ENCODE measurements at regions not wholly inside any gene's neighbourhood (a gene's known extent, or its start where the extent isn't known, plus 50 kb on each side); places are given as distances from the start of the nearest gene placed in this dataset.
"Not testable (repeated sequence)": the region's sequence is repeated elsewhere in the genome, so short reads cannot be mapped to it uniquely, and the experiment has no call there.

- Mint-ChIP-seq H3K9me3 (no peaks in the 10 kb centered on the region), H3K4me1 (ENCODE audit: low read depth) (no peaks in the 10 kb centered on the region), H3K4me3 (no peak overlapping the region), H3K27ac (no peak overlapping the region), H3K27me3 (no peaks in the 10 kb centered on the region), H3K36me3 (ENCODE audit: low read depth) (no peaks in the 10 kb centered on the region)
- intact Hi-C loops (cut with micrococcal nuclease): no loop called here
These were observed 387.4 kb upstream of the ASIC2 start for GRCh38 chr17:33680472-33680871.

- H3K36me3 Mint-ChIP-seq (ENCODE audit: low read depth): no peaks in the 10 kb centered on the region
- H3K4me3 Mint-ChIP-seq: no peak overlapping the region
- H3K27me3 Mint-ChIP-seq: no peaks in the 10 kb centered on the region
- H3K4me1 Mint-ChIP-seq (ENCODE audit: low read depth): no peaks in the 10 kb centered on the region
- intact Hi-C loops (cut with micrococcal nuclease): no loop called here
- no peak overlapping the region for H3K27ac Mint-ChIP-seq
- no peaks in the 10 kb centered on the region for H3K9me3 Mint-ChIP-seq
These were observed 389.5 kb upstream of the ASIC2 start for GRCh38 chr17:33682599-33682998.

GRCh38 chr17:33684735-33685134, 391.6 kb upstream of the ASIC2 start:
- H3K4me3 Mint-ChIP-seq: no peak overlapping the region
- no peaks in the 10 kb centered on the region for H3K36me3 Mint-ChIP-seq (ENCODE audit: low read depth)
- no peak overlapping the region for H3K27ac Mint-ChIP-seq
- H3K27me3 Mint-ChIP-seq: no peaks in the 10 kb centered on the region
- H3K4me1 Mint-ChIP-seq (ENCODE audit: low read depth): no peaks in the 10 kb centered on the region
- no peaks in the 10 kb centered on the region for H3K9me3 Mint-ChIP-seq
- intact Hi-C loops (cut with micrococcal nuclease): no loop called here

- no peak overlapping the region for H3K4me3 Mint-ChIP-seq
- no peaks in the 10 kb centered on the region for H3K9me3 Mint-ChIP-seq
- no peak overlapping the region for H3K27ac Mint-ChIP-seq
- H3K4me1 Mint-ChIP-seq (ENCODE audit: low read depth): no peaks in the 10 kb centered on the region
- H3K36me3 Mint-ChIP-seq (ENCODE audit: low read depth): no peaks in the 10 kb centered on the region
- intact Hi-C loops (cut with micrococcal nuclease): no loop called here
- no peaks in the 10 kb centered on the region for H3K27me3 Mint-ChIP-seq
These were observed 393.1 kb upstream of the ASIC2 start for GRCh38 chr17:33686171-33686570.

- H3K27ac Mint-ChIP-seq: no peak overlapping the region
- H3K9me3 Mint-ChIP-seq: no peaks in the 10 kb centered on the region
- H3K4me1 Mint-ChIP-seq (ENCODE audit: low read depth): no peaks in the 10 kb centered on the region
- no peak overlapping the region for H3K4me3 Mint-ChIP-seq
- H3K36me3 Mint-ChIP-seq (ENCODE audit: low read depth): no peaks in the 10 kb centered on the region
- intact Hi-C loops (cut with micrococcal nuclease): no loop called here
- no peaks in the 10 kb centered on the region for H3K27me3 Mint-ChIP-seq
These were observed 394.7 kb upstream of the ASIC2 start for GRCh38 chr17:33687831-33688230.

- no peaks in the 10 kb centered on the region for H3K36me3 Mint-ChIP-seq (ENCODE audit: low read depth)
- H3K4me3 Mint-ChIP-seq: no peak overlapping the region
- H3K27me3 Mint-ChIP-seq: peaks cover 5% of the 10 kb centered on the region
- intact Hi-C loops (cut with micrococcal nuclease): no loop called here
- no peak overlapping the region for H3K27ac Mint-ChIP-seq
- H3K9me3 Mint-ChIP-seq: no peaks in the 10 kb centered on the region
- H3K4me1 Mint-ChIP-seq (ENCODE audit: low read depth): no peaks in the 10 kb centered on the region
These were observed 395.7 kb upstream of the ASIC2 start for GRCh38 chr17:33688771-33689170.

- no peak overlapping the region for H3K4me3 Mint-ChIP-seq
- H3K27me3 Mint-ChIP-seq: peaks cover 9% of the 10 kb centered on the region
- no peak overlapping the region for H3K27ac Mint-ChIP-seq
- no peaks in the 10 kb centered on the region for H3K36me3 Mint-ChIP-seq (ENCODE audit: low read depth)
- intact Hi-C loops (cut with micrococcal nuclease): no loop called here
- no peaks in the 10 kb centered on the region for H3K9me3 Mint-ChIP-seq
- H3K4me1 Mint-ChIP-seq (ENCODE audit: low read depth): no peaks in the 10 kb centered on the region
These were observed 396.6 kb upstream of the ASIC2 start for GRCh38 chr17:33689725-33690124.

GRCh38 chr17:33695431-33695830, 402.3 kb upstream of the ASIC2 start:
- no peaks in the 10 kb centered on the region for H3K9me3 Mint-ChIP-seq
- intact Hi-C loops (cut with micrococcal nuclease): no loop called here
- H3K27ac Mint-ChIP-seq: no peak overlapping the region
- no peak overlapping the region for H3K4me3 Mint-ChIP-seq
- H3K4me1 Mint-ChIP-seq (ENCODE audit: low read depth): no peaks in the 10 kb centered on the region
- H3K36me3 Mint-ChIP-seq (ENCODE audit: low read depth): no peaks in the 10 kb centered on the region
- H3K27me3 Mint-ChIP-seq: peaks cover 12% of the 10 kb centered on the region

GRCh38 chr17:33696102-33696501, 403.0 kb upstream of the ASIC2 start:
- no peaks in the 10 kb centered on the region for H3K4me1 Mint-ChIP-seq (ENCODE audit: low read depth)
- no peaks in the 10 kb centered on the region for H3K9me3 Mint-ChIP-seq
- H3K27ac Mint-ChIP-seq: no peak overlapping the region
- no peaks in the 10 kb centered on the region for H3K36me3 Mint-ChIP-seq (ENCODE audit: low read depth)
- no peak overlapping the region for H3K4me3 Mint-ChIP-seq
- intact Hi-C loops (cut with micrococcal nuclease): no loop called here
- peaks cover 12% of the 10 kb centered on the region for H3K27me3 Mint-ChIP-seq

GRCh38 chr17:33697557-33697956, 404.5 kb upstream of the ASIC2 start:
- Mint-ChIP-seq H3K27ac (no peak overlapping the region), H3K4me3 (no peak overlapping the region), H3K36me3 (ENCODE audit: low read depth) (no peaks in the 10 kb centered on the region), H3K27me3 (peaks cover 12% of the 10 kb centered on the region), H3K9me3 (no peaks in the 10 kb centered on the region), H3K4me1 (ENCODE audit: low read depth) (no peaks in the 10 kb centered on the region)
- intact Hi-C loops (cut with micrococcal nuclease): no loop called here

GRCh38 chr17:33701910-33702309, 408.8 kb upstream of the ASIC2 start:
- H3K4me3 Mint-ChIP-seq: no peak overlapping the region
- H3K27ac Mint-ChIP-seq: no peak overlapping the region
- intact Hi-C loops (cut with micrococcal nuclease): no loop called here
- H3K9me3 Mint-ChIP-seq: no peaks in the 10 kb centered on the region
- peaks cover 5% of the 10 kb centered on the region for H3K27me3 Mint-ChIP-seq
- no peaks in the 10 kb centered on the region for H3K36me3 Mint-ChIP-seq (ENCODE audit: low read depth)
- no peaks in the 10 kb centered on the region for H3K4me1 Mint-ChIP-seq (ENCODE audit: low read depth)

- no peaks in the 10 kb centered on the region for H3K4me1 Mint-ChIP-seq (ENCODE audit: low read depth)
- H3K36me3 Mint-ChIP-seq (ENCODE audit: low read depth): no peaks in the 10 kb centered on the region
- H3K27me3 Mint-ChIP-seq: peaks cover 12% of the 10 kb centered on the region
- no peaks in the 10 kb centered on the region for H3K9me3 Mint-ChIP-seq
- H3K27ac Mint-ChIP-seq: no peak overlapping the region
- H3K4me3 Mint-ChIP-seq: no peak overlapping the region
- intact Hi-C loops (cut with micrococcal nuclease): no loop called here
These were observed 411.8 kb upstream of the ASIC2 start for GRCh38 chr17:33704856-33705255.

GRCh38 chr17:33709881-33710280, 416.8 kb upstream of the ASIC2 start:
- H3K36me3 Mint-ChIP-seq (ENCODE audit: low read depth): no peaks in the 10 kb centered on the region
- no peak overlapping the region for H3K4me3 Mint-ChIP-seq
- intact Hi-C loops (cut with micrococcal nuclease): no loop called here
- H3K4me1 Mint-ChIP-seq (ENCODE audit: low read depth): no peaks in the 10 kb centered on the region
- peaks cover 16% of the 10 kb centered on the region for H3K27me3 Mint-ChIP-seq
- no peak overlapping the region for H3K27ac Mint-ChIP-seq
- H3K9me3 Mint-ChIP-seq: no peaks in the 10 kb centered on the region

GRCh38 chr17:33712120-33712519, 419.0 kb upstream of the ASIC2 start:
- peaks cover 12% of the 10 kb centered on the region for H3K27me3 Mint-ChIP-seq
- no peak overlapping the region for H3K27ac Mint-ChIP-seq
- no peak overlapping the region for H3K4me3 Mint-ChIP-seq
- no peaks in the 10 kb centered on the region for H3K4me1 Mint-ChIP-seq (ENCODE audit: low read depth)
- no peaks in the 10 kb centered on the region for H3K9me3 Mint-ChIP-seq
- intact Hi-C loops (cut with micrococcal nuclease): no loop called here
- no peaks in the 10 kb centered on the region for H3K36me3 Mint-ChIP-seq (ENCODE audit: low read depth)

- intact Hi-C loops (cut with micrococcal nuclease): no loop called here
- Mint-ChIP-seq H3K36me3 (ENCODE audit: low read depth) (no peaks in the 10 kb centered on the region), H3K4me1 (ENCODE audit: low read depth) (no peaks in the 10 kb centered on the region), H3K27ac (no peak overlapping the region), H3K27me3 (no peaks in the 10 kb centered on the region), H3K4me3 (no peak overlapping the region), H3K9me3 (no peaks in the 10 kb centered on the region)
These were observed 423.9 kb upstream of the ASIC2 start for GRCh38 chr17:33716957-33717356.

GRCh38 chr17:33723736-33724135, 430.6 kb upstream of the ASIC2 start:
- H3K27ac Mint-ChIP-seq; H3K9me3 Mint-ChIP-seq; H3K36me3 Mint-ChIP-seq (ENCODE audit: low read depth); H3K4me1 Mint-ChIP-seq (ENCODE audit: low read depth); intact Hi-C loops (cut with micrococcal nuclease); H3K4me3 Mint-ChIP-seq: not testable (repeated sequence)
- peaks cover 11% of the 10 kb centered on the region for H3K27me3 Mint-ChIP-seq

All from dendritic cell treated with granulocyte-macrophage colony-stimulating factor and Interleukin-4, amounts not matched to agents 40 ng/mL and 50 ng/mL, for 4 days (primary cell).